ENCODE measurements at regions not wholly inside any gene's neighbourhood (a gene's known extent, or its start where the extent isn't known, plus 50 kb on each side); places are given as distances from the start of the nearest gene placed in this dataset.

- TF ChIP-seq CTCF (IDR thresholded peaks at IDR 0.05) (no peak), EZH2 (IDR thresholded peaks at IDR 0.05; ENCODE audit: borderline replicate concordance, insufficient read depth, low read depth, low read length, poor library complexity, severe bottlenecking) (no peak)
These were observed 68.5 kb upstream of the BLCAP start for GRCh38 chr20:37596168-37596567.

Data from B cell (primary cell).